SK-N-SH treated with all-trans-retinoic acid at 6 μM for 48 hours (cell line): ENCODE measurements at regions not wholly inside any gene's neighbourhood (a gene's known extent, or its start where the extent isn't known, plus 50 kb on each side); places are given as distances from the start of the nearest gene placed in this dataset.
A peak's percentile ranks its signal among the peaks of the same experiment; 100 is the strongest.

Experiments
- ATAC-seq: fragments of 200-7000 bp; cut with Tn5 transposase; 3 replicates; pipeline ENCODE4 v1.9.1; 2020; ENCODE audit warnings: mild to moderate bottlenecking, moderate library complexity
- ARNTL ChIP-seq: fragments of 450-650 bp; formaldehyde crosslinking; IDR thresholded peaks from 2 replicates; pipeline ENCODE4 v1.5.0; 2020; ENCODE audit warnings: low read depth, mild to moderate bottlenecking, moderate library complexity, borderline replicate concordance
- BACH2 ChIP-seq: fragments of 250-450 bp; sonication (Bioruptor Pico); IDR thresholded peaks from 2 replicates; pipeline ENCODE4 v1.9.0; 2021; ENCODE audit warnings: mild to moderate bottlenecking, borderline replicate concordance
- CSDC2 ChIP-seq: fragments of 250-450 bp; sonication (Bioruptor Pico); IDR thresholded peaks from 2 replicates; pipeline ENCODE4 v1.5.0; 2020; ENCODE audit warnings: mild to moderate bottlenecking, moderate library complexity
- ESRRG ChIP-seq: fragments of 250-450 bp; sonication (Bioruptor Pico); IDR thresholded peaks from 2 replicates; pipeline ENCODE4 v1.6.1; 2021; ENCODE audit warnings: mild to moderate bottlenecking
- GLIS3 ChIP-seq: fragments of 250-450 bp; sonication (Bioruptor Pico); IDR thresholded peaks from 2 replicates; pipeline ENCODE4 v1.5.0; 2020; ENCODE audit warnings: mild to moderate bottlenecking, moderate library complexity
- ISL1 ChIP-seq: fragments of 250-450 bp; sonication (Bioruptor Pico); IDR thresholded peaks from 2 replicates; pipeline ENCODE4 v2.1.2; 2022; ENCODE audit warnings: mild to moderate bottlenecking, moderate library complexity
- OSR1 ChIP-seq: fragments of 250-450 bp; sonication (Bioruptor Pico); IDR thresholded peaks from 2 replicates; pipeline ENCODE4 v1.8.0; 2022; ENCODE audit warnings: moderate library complexity, mild to moderate bottlenecking, inconsistent platforms
- PPARA ChIP-seq: fragments of 250-450 bp; sonication (Bioruptor Pico); IDR thresholded peaks from 2 replicates; pipeline ENCODE4 v1.5.0; 2020; ENCODE audit warnings: mild to moderate bottlenecking, borderline replicate concordance
- RARB ChIP-seq: fragments of 250-450 bp; sonication (Bioruptor Pico); IDR thresholded peaks from 2 replicates; pipeline ENCODE4 v1.8.0; 2021; ENCODE audit warnings: mild to moderate bottlenecking, moderate library complexity
- SNAI2 ChIP-seq: fragments of 250-450 bp; sonication (Bioruptor Pico); IDR thresholded peaks from 2 replicates; pipeline ENCODE4 v1.5.0; 2020; ENCODE audit warnings: mild to moderate bottlenecking, moderate library complexity
- TCF4 ChIP-seq: fragments of 250-450 bp; sonication (Bioruptor Pico); IDR thresholded peaks from 2 replicates; pipeline ENCODE4 v1.8.0; 2021; ENCODE audit warnings: mild to moderate bottlenecking, moderate library complexity, borderline replicate concordance
- TOX ChIP-seq: fragments of 250-450 bp; sonication (Bioruptor Pico); IDR thresholded peaks from 2 replicates; pipeline ENCODE4 v1.8.0; 2021; ENCODE audit warnings: mild to moderate bottlenecking, moderate library complexity, borderline replicate concordance
- ZC3H10 ChIP-seq: fragments of 250-450 bp; sonication (Bioruptor Pico); IDR thresholded peaks from 2 replicates; pipeline ENCODE4 v1.5.1; 2021; ENCODE audit warnings: mild to moderate bottlenecking, moderate library complexity
- ZFP3 ChIP-seq: fragments of 250-450 bp; sonication (Bioruptor Pico); IDR thresholded peaks from 2 replicates; pipeline ENCODE4 v1.5.0; 2020; ENCODE audit warnings: mild to moderate bottlenecking, moderate library complexity
- ZFP30 ChIP-seq: fragments of 450-650 bp; formaldehyde crosslinking; IDR thresholded peaks from 2 replicates; pipeline ENCODE4 v1.5.0; 2022; ENCODE audit warnings: mild to moderate bottlenecking, moderate library complexity
- ZNF565 ChIP-seq: fragments of 450-650 bp; formaldehyde crosslinking; conservative IDR thresholded peaks from 2 replicates; pipeline ENCODE4 v1.5.0; 2020; ENCODE audit warnings: low read depth, mild to moderate bottlenecking, moderate library complexity
- ZNF70 ChIP-seq: fragments of 450-650 bp; formaldehyde crosslinking; IDR thresholded peaks from 2 replicates; pipeline ENCODE4 v1.5.0; 2020; ENCODE audit warnings: mild to moderate bottlenecking, moderate library complexity
- ZNF8 ChIP-seq: fragments of 450-650 bp; formaldehyde crosslinking; IDR thresholded peaks from 2 replicates; pipeline ENCODE4 v1.5.0; 2020; ENCODE audit warnings: mild to moderate bottlenecking, moderate library complexity
- TF ChIP-seq, protein P1 (sequence below): fragments of 250-450 bp; sonication (Bioruptor Pico); IDR thresholded peaks from 2 replicates; pipeline ENCODE4 v1.8.0; 2021; ENCODE audit warnings: low read depth, mild to moderate bottlenecking, moderate library complexity, borderline replicate concordance
- TF ChIP-seq, protein P2 (sequence below): fragments of 250-450 bp; sonication (Bioruptor Pico); IDR thresholded peaks from 2 replicates; pipeline ENCODE4 v1.5.1; 2020; ENCODE audit warnings: low read depth, mild to moderate bottlenecking, moderate library complexity
- TF ChIP-seq, protein P3 (sequence below): fragments of 250-450 bp; sonication (Bioruptor Pico); IDR thresholded peaks from 2 replicates; pipeline ENCODE4 v1.5.0; 2020; ENCODE audit warnings: mild to moderate bottlenecking, moderate library complexity
- TF ChIP-seq, protein P4 (sequence below): fragments of 250-450 bp; sonication (Bioruptor Pico); IDR thresholded peaks from 2 replicates; pipeline ENCODE4 v1.5.1; 2021; ENCODE audit warnings: mild to moderate bottlenecking, moderate library complexity
- TF ChIP-seq, protein P5 (sequence below): fragments of 250-450 bp; sonication (Bioruptor Pico); IDR thresholded peaks from 2 replicates; pipeline ENCODE4 v1.8.0; 2020; ENCODE audit warnings: mild to moderate bottlenecking, moderate library complexity, borderline replicate concordance

DNA sequence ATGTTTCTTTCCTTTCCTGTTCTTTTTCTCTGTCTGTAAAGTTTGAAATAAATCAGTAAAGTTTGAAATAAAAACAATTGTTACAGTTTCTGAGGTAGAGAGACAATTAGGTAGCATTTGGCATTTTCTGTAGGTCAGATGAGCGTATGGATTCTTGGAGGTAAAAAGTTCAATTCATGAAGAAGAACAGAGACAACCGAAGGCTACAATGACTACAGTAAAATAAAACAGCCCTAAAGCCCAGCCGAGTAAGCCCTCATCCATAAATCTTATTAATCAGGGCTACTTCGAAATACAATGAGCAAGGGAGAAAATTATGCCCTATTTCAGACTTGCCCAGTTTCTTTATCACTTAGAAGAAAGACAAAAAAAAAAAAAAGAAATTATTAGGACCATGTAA is 941.9 kb upstream of the SLC10A2 start (continued):
- TF ChIP-seq, protein P1, sequence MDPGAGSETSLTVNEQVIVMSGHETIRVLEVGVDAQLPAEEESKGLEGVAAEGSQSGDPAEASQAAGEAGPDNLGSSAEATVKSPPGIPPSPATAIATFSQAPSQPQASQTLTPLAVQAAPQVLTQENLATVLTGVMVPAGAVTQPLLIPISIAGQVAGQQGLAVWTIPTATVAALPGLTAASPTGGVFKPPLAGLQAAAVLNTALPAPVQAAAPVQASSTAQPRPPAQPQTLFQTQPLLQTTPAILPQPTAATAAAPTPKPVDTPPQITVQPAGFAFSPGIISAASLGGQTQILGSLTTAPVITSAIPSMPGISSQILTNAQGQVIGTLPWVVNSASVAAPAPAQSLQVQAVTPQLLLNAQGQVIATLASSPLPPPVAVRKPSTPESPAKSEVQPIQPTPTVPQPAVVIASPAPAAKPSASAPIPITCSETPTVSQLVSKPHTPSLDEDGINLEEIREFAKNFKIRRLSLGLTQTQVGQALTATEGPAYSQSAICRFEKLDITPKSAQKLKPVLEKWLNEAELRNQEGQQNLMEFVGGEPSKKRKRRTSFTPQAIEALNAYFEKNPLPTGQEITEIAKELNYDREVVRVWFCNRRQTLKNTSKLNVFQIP (CRISPR knock-in tag), result no peak
- TF ChIP-seq ZFP30, result no peak

DNA sequence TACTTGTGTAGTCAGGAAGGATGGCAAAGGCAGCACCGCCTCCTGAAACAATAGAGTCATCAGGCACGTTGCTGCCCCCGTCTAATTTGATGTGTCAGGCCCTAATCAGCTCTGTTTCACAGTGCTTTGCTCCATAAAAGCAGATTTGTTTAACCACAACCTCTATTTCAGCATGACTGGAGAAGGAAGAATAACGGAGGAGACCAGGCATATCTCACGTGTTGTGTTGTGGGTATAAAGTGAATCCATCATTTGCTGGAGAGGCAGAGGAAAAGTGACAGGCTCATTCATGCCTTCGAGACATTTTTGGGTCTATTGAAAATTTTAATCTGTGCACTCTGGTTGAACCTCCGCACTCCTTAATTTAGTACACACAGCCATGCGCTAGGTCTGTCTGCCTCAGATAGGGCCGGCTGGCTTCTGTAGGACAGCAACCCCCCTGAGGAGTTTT is 940.4 kb upstream of the SLC10A2 start:
- TF ChIP-seq GLIS3, result 0 out of 2 replicates have a peak, but pooled peaks have one; percentile 12
- TF ChIP-seq ZNF70, result no peak
- TF ChIP-seq, protein P2, sequence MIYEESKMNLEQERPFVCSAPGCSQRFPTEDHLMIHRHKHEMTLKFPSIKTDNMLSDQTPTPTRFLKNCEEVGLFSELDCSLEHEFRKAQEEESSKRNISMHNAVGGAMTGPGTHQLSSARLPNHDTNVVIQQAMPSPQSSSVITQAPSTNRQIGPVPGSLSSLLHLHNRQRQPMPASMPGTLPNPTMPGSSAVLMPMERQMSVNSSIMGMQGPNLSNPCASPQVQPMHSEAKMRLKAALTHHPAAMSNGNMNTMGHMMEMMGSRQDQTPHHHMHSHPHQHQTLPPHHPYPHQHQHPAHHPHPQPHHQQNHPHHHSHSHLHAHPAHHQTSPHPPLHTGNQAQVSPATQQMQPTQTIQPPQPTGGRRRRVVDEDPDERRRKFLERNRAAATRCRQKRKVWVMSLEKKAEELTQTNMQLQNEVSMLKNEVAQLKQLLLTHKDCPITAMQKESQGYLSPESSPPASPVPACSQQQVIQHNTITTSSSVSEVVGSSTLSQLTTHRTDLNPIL (CRISPR knock-in tag), result peak; percentile 55
- TF ChIP-seq CSDC2, result no peak; the same call in 1 of the 2 replicates
- TF ChIP-seq, protein P3, sequence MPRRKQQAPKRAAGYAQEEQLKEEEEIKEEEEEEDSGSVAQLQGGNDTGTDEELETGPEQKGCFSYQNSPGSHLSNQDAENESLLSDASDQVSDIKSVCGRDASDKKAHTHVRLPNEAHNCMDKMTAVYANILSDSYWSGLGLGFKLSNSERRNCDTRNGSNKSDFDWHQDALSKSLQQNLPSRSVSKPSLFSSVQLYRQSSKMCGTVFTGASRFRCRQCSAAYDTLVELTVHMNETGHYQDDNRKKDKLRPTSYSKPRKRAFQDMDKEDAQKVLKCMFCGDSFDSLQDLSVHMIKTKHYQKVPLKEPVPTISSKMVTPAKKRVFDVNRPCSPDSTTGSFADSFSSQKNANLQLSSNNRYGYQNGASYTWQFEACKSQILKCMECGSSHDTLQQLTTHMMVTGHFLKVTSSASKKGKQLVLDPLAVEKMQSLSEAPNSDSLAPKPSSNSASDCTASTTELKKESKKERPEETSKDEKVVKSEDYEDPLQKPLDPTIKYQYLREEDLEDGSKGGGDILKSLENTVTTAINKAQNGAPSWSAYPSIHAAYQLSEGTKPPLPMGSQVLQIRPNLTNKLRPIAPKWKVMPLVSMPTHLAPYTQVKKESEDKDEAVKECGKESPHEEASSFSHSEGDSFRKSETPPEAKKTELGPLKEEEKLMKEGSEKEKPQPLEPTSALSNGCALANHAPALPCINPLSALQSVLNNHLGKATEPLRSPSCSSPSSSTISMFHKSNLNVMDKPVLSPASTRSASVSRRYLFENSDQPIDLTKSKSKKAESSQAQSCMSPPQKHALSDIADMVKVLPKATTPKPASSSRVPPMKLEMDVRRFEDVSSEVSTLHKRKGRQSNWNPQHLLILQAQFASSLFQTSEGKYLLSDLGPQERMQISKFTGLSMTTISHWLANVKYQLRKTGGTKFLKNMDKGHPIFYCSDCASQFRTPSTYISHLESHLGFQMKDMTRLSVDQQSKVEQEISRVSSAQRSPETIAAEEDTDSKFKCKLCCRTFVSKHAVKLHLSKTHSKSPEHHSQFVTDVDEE (CRISPR knock-in tag), result peak; percentile 97
- TF ChIP-seq, protein P4, sequence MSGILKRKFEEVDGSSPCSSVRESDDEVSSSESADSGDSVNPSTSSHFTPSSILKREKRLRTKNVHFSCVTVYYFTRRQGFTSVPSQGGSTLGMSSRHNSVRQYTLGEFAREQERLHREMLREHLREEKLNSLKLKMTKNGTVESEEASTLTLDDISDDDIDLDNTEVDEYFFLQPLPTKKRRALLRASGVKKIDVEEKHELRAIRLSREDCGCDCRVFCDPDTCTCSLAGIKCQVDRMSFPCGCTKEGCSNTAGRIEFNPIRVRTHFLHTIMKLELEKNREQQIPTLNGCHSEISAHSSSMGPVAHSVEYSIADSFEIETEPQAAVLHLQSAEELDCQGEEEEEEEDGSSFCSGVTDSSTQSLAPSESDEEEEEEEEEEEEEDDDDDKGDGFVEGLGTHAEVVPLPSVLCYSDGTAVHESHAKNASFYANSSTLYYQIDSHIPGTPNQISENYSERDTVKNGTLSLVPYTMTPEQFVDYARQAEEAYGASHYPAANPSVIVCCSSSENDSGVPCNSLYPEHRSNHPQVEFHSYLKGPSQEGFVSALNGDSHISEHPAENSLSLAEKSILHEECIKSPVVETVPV (CRISPR knock-in tag), result no peak; the same call in none of the 2 replicates
- peak; percentile 83; the same call in 1 of the 2 replicates for TF ChIP-seq TCF4 (CRISPR knock-in tag)
- TF ChIP-seq PPARA (CRISPR knock-in tag), result no peak
- TF ChIP-seq BACH2 (CRISPR knock-in tag), result no peak
- 0 out of 2 replicates have a peak, but pooled peaks have one; percentile 23 for TF ChIP-seq ARNTL
- no peak for TF ChIP-seq ZC3H10 (CRISPR knock-in tag)
- TF ChIP-seq ZFP3 (CRISPR knock-in tag), result peak; percentile 73
- TF ChIP-seq ISL1, result peak; percentile 75
- TF ChIP-seq SNAI2 (CRISPR knock-in tag), result peak; percentile 57; the same call in 1 of the 2 replicates
- no peak for TF ChIP-seq TOX (CRISPR knock-in tag)
- no peak for TF ChIP-seq OSR1
- no peak for TF ChIP-seq RARB
- TF ChIP-seq, protein P5, sequence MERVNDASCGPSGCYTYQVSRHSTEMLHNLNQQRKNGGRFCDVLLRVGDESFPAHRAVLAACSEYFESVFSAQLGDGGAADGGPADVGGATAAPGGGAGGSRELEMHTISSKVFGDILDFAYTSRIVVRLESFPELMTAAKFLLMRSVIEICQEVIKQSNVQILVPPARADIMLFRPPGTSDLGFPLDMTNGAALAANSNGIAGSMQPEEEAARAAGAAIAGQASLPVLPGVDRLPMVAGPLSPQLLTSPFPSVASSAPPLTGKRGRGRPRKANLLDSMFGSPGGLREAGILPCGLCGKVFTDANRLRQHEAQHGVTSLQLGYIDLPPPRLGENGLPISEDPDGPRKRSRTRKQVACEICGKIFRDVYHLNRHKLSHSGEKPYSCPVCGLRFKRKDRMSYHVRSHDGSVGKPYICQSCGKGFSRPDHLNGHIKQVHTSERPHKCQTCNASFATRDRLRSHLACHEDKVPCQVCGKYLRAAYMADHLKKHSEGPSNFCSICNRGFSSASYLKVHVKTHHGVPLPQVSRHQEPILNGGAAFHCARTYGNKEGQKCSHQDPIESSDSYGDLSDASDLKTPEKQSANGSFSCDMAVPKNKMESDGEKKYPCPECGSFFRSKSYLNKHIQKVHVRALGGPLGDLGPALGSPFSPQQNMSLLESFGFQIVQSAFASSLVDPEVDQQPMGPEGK (CRISPR knock-in tag), result no peak
- TF ChIP-seq, protein P1 (CRISPR knock-in tag), result no peak
- TF ChIP-seq ESRRG (CRISPR knock-in tag), result peak; percentile 77; the same call in 1 of the 2 replicates
- no peak for TF ChIP-seq ZFP30
- TF ChIP-seq ZNF8 (CRISPR knock-in tag), result no peak
- no peak for TF ChIP-seq ZNF565 (CRISPR knock-in tag)
- ATAC-seq, result peak; percentile 63
